ENCODE measurements at regions not wholly inside any gene's neighbourhood (a gene's known extent, or its start where the extent isn't known, plus 50 kb on each side); places are given as distances from the start of the nearest gene placed in this dataset.

- no peak for TF ChIP-seq JUNB (IDR thresholded peaks at IDR 0.05; ENCODE audit: unreplicated experiment)
- TF ChIP-seq ZNF462 (CRISPR knock-in tag; IDR thresholded peaks at IDR 0.05) = no peak
- TF ChIP-seq ZNF114 (CRISPR knock-in tag; IDR thresholded peaks at IDR 0.05) = no peak
Observed at GRCh38 chr2:217178341-217178740, 318.5 kb upstream of the TNP1 start (continued).

GRCh38 chr2:217177720-217178119 is 317.9 kb upstream of the TNP1 start:
- no peak overlapping the region for H2AFZ ChIP-seq
- H3K27ac Mint-ChIP-seq = no peak overlapping the region
- H4K20me1 ChIP-seq (replicated peaks; ENCODE audit: insufficient read depth) = no peaks in the 10 kb centered on the region
- no peak overlapping the region for H3K4me3 ChIP-seq
- no peak for TF ChIP-seq STAT1 (IDR thresholded peaks at IDR 0.05; ENCODE audit: unreplicated experiment)
- no peak for TF ChIP-seq JUNB (IDR thresholded peaks at IDR 0.05; ENCODE audit: unreplicated experiment)
- TF ChIP-seq CTCF (conservative IDR thresholded peaks at IDR 0.05; ENCODE audit: low read depth in 2 of 2) = no peak
- no peak for TF ChIP-seq REST (IDR thresholded peaks at IDR 0.05; ENCODE audit: unreplicated experiment)
- H3K79me2 ChIP-seq (replicated peaks; ENCODE audit: insufficient read depth) = no peaks in the 10 kb centered on the region
- ATAC-seq (no peak), DNase-seq (ENCODE audit: low spot score) (no peak)
- no peaks in the 10 kb centered on the region for H3K27me3 ChIP-seq (ENCODE audit: insufficient read depth)
- peaks cover 5% of the 10 kb centered on the region; the same call in 2 of the 3 replicates for H3K4me1 Mint-ChIP-seq
- H3K4me2 ChIP-seq = no peak overlapping the region
- no peaks in the 10 kb centered on the region for H3K36me3 Mint-ChIP-seq (ENCODE audit: low read depth)
- H3F3A ChIP-seq (replicated peaks; ENCODE audit: low read depth) = no peaks in the 10 kb centered on the region
- H3K9me2 ChIP-seq (ENCODE audit: insufficient read depth) = 0 out of 2 replicates have a peak, but pooled peaks cover 6% of the 10 kb centered on the region
- H3K36me3 ChIP-seq (ENCODE audit: insufficient read depth) = no peaks in the 10 kb centered on the region
- H3K27ac ChIP-seq (ENCODE audit: low read depth) = no peak overlapping the region
- peaks cover 13% of the 10 kb centered on the region; the same call in 1 of the 3 replicates for H3K9me3 Mint-ChIP-seq
- no peak overlapping the region for H3K4me3 Mint-ChIP-seq
- H3K4me1 ChIP-seq (ENCODE audit: insufficient read depth) = peaks cover 7% of the 10 kb centered on the region
- no peaks in the 10 kb centered on the region for H3K27me3 Mint-ChIP-seq (ENCODE audit: insufficient read depth, low read depth, poor library complexity)
